AG04449 (cell line): ENCODE measurements at regions not wholly inside any gene's neighbourhood (a gene's known extent, or its start where the extent isn't known, plus 50 kb on each side); places are given as distances from the start of the nearest gene placed in this dataset.

ENCODE experiments used
- CTCF ChIA-PET: fragments of 350-600 bp; formaldehyde crosslinking; extraction: SDS; loops from one replicate; lab custom pipeline; 2021; ENCODE audit warnings: antibody characterized with exemption; lab: Yijun Ruan, JAX
- POLR2A ChIA-PET: fragments of 400-600, 350-600 bp; formaldehyde crosslinking; extraction: SDS; loops from one replicate; lab custom pipeline; 2020; ENCODE audit warnings: antibody characterized with exemption, inconsistent platforms; lab: Yijun Ruan, JAX
- DNase-seq: peaks from one replicate; pipeline ENCODE4 v3.0.0-alpha.2; 2010; ENCODE audit warnings: low read depth, low spot score
- H3K4me3 ChIP-seq: 2 replicates; pipeline ENCODE4 v1.5.1; 2011; ENCODE audit warnings: low read depth, mild to moderate bottlenecking, control low read depth, low read length
- CTCF ChIP-seq: IDR thresholded peaks from one replicate; pipeline ENCODE4 v1.5.1; 2011; ENCODE audit warnings: mild to moderate bottlenecking, moderate library complexity, low read length, control low read depth, inconsistent platforms; ENCODE audit not compliant: insufficient read depth; ENCODE audit errors: missing control alignments

- ChIA-PET CTCF (no interaction called here), POLR2A (no interaction called here)
- H3K4me3 ChIP-seq = no peak overlapping the region
- no peak for TF ChIP-seq CTCF
- no peak for DNase-seq
These were observed 161.2 kb upstream of the OGFRL1 start for GRCh38 chr6:71127374-71127773.

GRCh38 chr6:71130277-71130676 is 158.3 kb upstream of the OGFRL1 start:
- H3K4me3 ChIP-seq = no peak overlapping the region
- TF ChIP-seq CTCF = no peak
- ChIA-PET POLR2A (no interaction called here), CTCF (no interaction called here)
- no peak for DNase-seq

DNA sequence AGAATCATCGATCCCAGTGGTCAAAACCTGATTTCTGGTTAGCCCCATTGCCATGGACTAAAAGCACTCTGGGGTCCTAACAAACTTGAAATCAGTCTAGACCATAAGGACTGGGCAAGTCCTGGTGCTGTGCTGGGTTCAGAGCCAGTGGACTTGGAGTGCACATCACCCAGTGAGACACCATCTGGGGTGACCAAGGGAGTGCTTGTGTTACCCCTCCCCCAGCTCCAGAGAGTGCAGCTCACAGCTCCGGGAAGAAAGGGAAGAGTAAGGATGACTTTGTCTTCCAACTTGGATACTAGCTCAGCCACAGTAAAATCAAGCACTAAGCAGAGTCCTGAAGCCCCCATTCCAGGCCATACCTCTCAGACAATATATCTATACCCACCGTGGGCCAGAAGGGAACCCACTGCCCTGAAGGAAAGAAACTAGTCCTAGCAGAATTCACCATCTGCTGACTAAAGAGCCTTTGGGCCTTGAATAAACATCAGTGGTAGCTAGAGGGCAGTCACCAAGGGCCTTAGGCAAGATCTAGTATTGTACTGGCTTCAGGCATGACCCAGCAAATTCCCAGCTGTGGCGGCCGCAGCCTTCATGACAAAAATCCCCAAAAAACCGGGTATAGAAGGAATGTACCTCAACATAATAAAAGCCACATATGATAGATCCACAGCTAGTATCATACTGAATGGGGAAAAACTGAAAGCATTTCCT is 153.5 kb upstream of the OGFRL1 start:
- no peak for TF ChIP-seq CTCF
- POLR2A ChIA-PET = no interaction called here
- CTCF ChIA-PET = no interaction called here

DNA sequence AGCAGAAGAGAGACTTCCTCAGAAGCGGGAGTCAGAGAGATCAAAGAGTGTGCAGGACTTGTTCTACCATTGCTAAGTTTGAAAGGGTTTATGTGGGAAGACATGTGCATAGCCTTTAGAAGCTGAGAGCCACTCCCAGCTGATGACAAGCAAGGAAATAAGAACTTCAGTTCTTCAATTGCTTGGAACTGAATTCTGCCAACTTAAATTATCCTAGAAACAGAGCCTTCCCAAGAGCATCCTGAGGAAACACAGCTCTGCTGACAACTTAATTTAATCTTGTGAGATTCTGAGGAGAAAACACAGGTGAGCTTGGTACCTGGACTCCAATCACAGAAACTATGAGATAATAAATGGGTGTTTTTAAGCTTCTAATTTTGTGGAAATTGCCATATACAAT is 150.6 kb upstream of the OGFRL1 start:
- DNase-seq = no peak
- ChIA-PET POLR2A (no interaction called here), CTCF (no interaction called here)
- H3K4me3 ChIP-seq = no peak overlapping the region
- no peak for TF ChIP-seq CTCF

More for the DNA sequence above, 153.5 kb upstream of the OGFRL1 start:
- H3K4me3 ChIP-seq = no peak overlapping the region
- no peak for DNase-seq

GRCh38 chr6:71138376-71138775 is 150.2 kb upstream of the OGFRL1 start:
- DNase-seq = no peak
- TF ChIP-seq CTCF = no peak
- ChIA-PET CTCF (no interaction called here), POLR2A (no interaction called here)
- H3K4me3 ChIP-seq = no peak overlapping the region

DNA sequence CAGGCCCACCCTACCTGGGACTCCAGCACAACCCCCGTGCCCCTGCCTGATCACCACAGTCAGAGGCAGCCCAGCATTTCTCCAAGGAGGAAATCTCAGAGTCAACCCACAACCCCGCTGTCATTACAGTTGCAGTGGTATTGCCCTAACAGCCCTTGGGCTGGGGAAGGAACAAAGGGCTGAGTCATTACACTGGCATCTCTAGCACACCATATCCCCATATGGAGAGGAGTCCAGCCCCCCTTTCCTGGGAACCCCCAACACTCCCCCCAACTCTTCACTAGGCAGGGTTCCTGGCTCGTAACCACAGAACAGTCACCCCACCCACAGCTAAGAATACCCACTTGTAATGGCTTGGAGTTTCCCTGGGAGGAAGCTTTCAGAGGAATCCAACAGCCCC is 149.4 kb upstream of the OGFRL1 start:
- TF ChIP-seq CTCF = no peak
- POLR2A ChIA-PET = no interaction called here

More for the DNA sequence above, 149.4 kb upstream of the OGFRL1 start:
- CTCF ChIA-PET = no interaction called here
- H3K4me3 ChIP-seq = no peak overlapping the region
- no peak for DNase-seq
